ENCODE measurements at regions not wholly inside any gene's neighbourhood (a gene's known extent, or its start where the extent isn't known, plus 50 kb on each side); places are given as distances from the start of the nearest gene placed in this dataset.

- no peak overlapping the region for H3K4me3 ChIP-seq (replicated peaks; ENCODE audit: low read depth, low read length)
- no peak for TF ChIP-seq CTCF (IDR thresholded peaks at IDR 0.05; ENCODE audit: low read depth, low read length, missing control alignments)
- DNase-seq (ENCODE audit: extremely low read depth, low read depth), result no peak
Observed at GRCh38 chr6:121020656-121021055, 313.6 kb downstream of the TBC1D32 start.

GRCh38 chr6:121008553-121008952, 325.7 kb downstream of the TBC1D32 start:
- no peak overlapping the region for H3K4me3 ChIP-seq (replicated peaks; ENCODE audit: low read depth, low read length)
- DNase-seq (ENCODE audit: extremely low read depth, low read depth), result no peak
- no peak for TF ChIP-seq CTCF (IDR thresholded peaks at IDR 0.05; ENCODE audit: low read depth, low read length, missing control alignments)

- DNase-seq (ENCODE audit: extremely low read depth, low read depth), result no peak
- no peak overlapping the region for H3K4me3 ChIP-seq (replicated peaks; ENCODE audit: low read depth, low read length)
- no peak for TF ChIP-seq CTCF (IDR thresholded peaks at IDR 0.05; ENCODE audit: low read depth, low read length, missing control alignments)
Observed at GRCh38 chr6:121006024-121006423, 328.3 kb downstream of the TBC1D32 start.

GRCh38 chr6:121000381-121000780, 333.9 kb downstream of the TBC1D32 start:
- H3K4me3 ChIP-seq (replicated peaks; ENCODE audit: low read depth, low read length), result no peak overlapping the region
- TF ChIP-seq CTCF (IDR thresholded peaks at IDR 0.05; ENCODE audit: low read depth, low read length, missing control alignments), result no peak
- no peak for DNase-seq (ENCODE audit: extremely low read depth, low read depth)

- DNase-seq (ENCODE audit: extremely low read depth, low read depth), result no peak
- no peak for TF ChIP-seq CTCF (IDR thresholded peaks at IDR 0.05; ENCODE audit: low read depth, low read length, missing control alignments)
- no peak overlapping the region for H3K4me3 ChIP-seq (replicated peaks; ENCODE audit: low read depth, low read length)
Observed at GRCh38 chr6:120996340-120996739, 337.9 kb downstream of the TBC1D32 start.

- DNase-seq (ENCODE audit: extremely low read depth, low read depth), result no peak
- TF ChIP-seq CTCF (IDR thresholded peaks at IDR 0.05; ENCODE audit: low read depth, low read length, missing control alignments), result no peak
- no peak overlapping the region for H3K4me3 ChIP-seq (replicated peaks; ENCODE audit: low read depth, low read length)
Observed at GRCh38 chr6:120994573-120994967, 339.7 kb downstream of the TBC1D32 start.

- no peak overlapping the region for H3K4me3 ChIP-seq (replicated peaks; ENCODE audit: low read depth, low read length)
- no peak for DNase-seq (ENCODE audit: extremely low read depth, low read depth)
- no peak for TF ChIP-seq CTCF (IDR thresholded peaks at IDR 0.05; ENCODE audit: low read depth, low read length, missing control alignments)
Observed at GRCh38 chr6:120993929-120994572, 340.2 kb downstream of the TBC1D32 start.
